GM21381 (cell line): ENCODE measurements at regions not wholly inside any gene's neighbourhood (a gene's known extent, or its start where the extent isn't known, plus 50 kb on each side); places are given as distances from the start of the nearest gene placed in this dataset.

Experiments used
- ATAC-seq: cut with Tn5 transposase; IDR thresholded peaks from one replicate; pipeline ENCODE4 v1.9.1; 2021; ENCODE audit warnings: mild to moderate bottlenecking, moderate library complexity; ENCODE audit not compliant: unreplicated experiment

GRCh38 chr3:118541796-118542195 lies 492.9 kb downstream of the IGSF11 start:
- no peak for ATAC-seq

DNA sequence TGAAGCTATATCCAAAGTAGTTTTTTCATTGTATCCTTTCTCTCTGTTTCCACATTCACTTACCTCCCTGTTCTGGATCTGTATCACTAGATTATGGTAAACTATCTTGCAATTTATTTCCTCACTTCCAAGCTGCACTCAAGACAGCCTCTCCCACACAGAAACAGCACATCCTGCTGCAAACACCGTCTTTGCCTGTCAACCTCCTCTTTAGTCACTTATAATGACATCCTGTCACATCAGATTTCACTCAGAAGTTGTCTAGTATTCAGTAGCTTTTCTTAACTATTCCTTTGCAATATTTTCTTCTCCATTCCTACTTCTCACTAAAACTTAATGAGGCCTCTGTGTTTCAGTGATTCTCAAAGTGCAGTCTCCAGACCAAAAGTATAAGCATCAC lies 490.8 kb downstream of the IGSF11 start:
- ATAC-seq, result no peak

- no peak for ATAC-seq
Observed at GRCh38 chr3:118544458-118544857, 490.2 kb downstream of the IGSF11 start.

DNA sequence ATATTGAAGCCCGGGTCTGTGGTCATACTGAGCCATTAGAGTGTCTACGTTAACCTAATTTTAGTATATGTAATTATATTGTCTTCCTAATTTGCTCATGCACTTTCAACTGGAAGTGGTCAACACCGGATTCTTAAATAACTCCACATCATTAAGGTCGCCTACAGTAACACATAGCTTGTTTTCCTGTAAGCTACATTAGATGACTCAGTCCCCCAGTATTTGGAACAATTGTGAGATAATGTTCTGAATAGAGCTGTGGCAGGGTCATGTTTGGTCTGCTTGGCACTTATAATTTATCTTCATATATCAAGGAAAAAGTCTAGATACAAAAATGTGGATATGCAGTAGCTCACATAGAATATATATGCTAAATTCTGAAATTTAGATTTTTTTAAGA lies 486.2 kb downstream of the IGSF11 start:
- ATAC-seq, result no peak

DNA sequence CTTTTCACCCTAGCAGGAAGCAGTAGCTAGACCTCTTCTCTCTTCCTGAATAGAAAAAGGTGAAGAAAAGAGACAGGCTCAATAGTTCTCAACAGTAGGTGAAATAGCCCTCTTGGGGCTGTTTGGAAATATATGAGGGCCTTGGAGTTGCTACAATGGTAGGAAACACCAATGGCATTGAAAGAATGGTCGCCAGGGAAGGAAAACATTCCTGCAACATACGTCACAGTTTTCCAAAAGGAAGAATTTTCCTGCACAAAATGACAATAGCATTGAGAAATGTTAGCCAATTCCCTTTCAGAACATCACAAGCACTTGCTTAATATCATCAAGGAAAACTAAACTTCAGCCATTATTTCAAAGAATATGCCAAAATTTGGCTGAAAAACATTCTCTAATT lies 484.5 kb downstream of the IGSF11 start:
- ATAC-seq, result no peak

GRCh38 chr3:118550556-118550955 lies 484.1 kb downstream of the IGSF11 start:
- ATAC-seq, result no peak

- ATAC-seq, result no peak
Observed at GRCh38 chr3:118554148-118554838, 480.4 kb downstream of the IGSF11 start.

DNA sequence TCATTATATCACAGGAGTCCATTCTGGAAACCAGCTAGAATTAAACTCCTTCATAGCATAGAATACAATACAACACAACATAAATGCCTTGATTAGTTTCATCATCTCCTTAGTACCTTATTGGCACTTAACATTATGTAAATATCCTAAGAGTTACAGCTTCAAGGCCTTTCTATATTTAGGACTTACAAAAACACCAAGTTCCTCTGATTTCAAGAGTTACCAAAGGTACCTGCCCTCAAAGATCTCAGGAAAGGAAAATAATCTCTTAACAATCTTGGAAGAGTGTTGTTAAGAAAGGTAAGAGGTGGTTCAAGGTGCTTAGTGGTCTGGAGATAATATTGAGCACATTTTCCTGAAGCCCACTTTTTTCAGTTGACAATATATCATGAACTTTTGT lies 477.7 kb downstream of the IGSF11 start:
- no peak for ATAC-seq

- no peak for ATAC-seq
Observed at GRCh38 chr3:118557513-118557912, 477.1 kb downstream of the IGSF11 start.

GRCh38 chr3:118559286-118559685 lies 475.4 kb downstream of the IGSF11 start:
- ATAC-seq, result no peak

GRCh38 chr3:118564800-118565199 lies 469.8 kb downstream of the IGSF11 start:
- ATAC-seq, result no peak

GRCh38 chr3:118573912-118574311 lies 460.7 kb downstream of the IGSF11 start:
- ATAC-seq, result no peak

- no peak for ATAC-seq
Observed at GRCh38 chr3:118577055-118577777, 457.4 kb downstream of the IGSF11 start.

- no peak for ATAC-seq
Observed at GRCh38 chr3:118578559-118578958, 456.1 kb downstream of the IGSF11 start.

GRCh38 chr3:118587037-118587741 lies 447.5 kb downstream of the IGSF11 start:
- ATAC-seq, result no peak

DNA sequence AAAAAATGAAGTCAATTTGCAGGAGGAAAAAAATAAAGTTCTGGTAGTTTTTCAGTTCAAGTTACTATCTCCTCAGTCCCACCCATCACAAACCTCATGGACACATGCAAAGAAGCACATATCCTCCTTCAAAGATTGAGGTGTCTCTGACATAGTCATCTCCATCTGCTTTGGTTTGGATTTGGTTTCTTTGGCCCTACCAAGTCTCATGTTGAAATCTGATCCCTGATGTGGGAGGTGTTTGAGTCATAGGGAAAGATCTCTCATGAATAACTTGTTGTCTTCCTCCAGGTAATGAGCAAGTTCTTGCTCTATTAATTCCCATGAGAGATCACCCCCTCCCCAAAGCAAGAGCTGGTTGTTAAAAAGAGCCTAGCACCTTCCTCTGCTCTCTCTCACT lies 446.8 kb downstream of the IGSF11 start:
- no peak for ATAC-seq

DNA sequence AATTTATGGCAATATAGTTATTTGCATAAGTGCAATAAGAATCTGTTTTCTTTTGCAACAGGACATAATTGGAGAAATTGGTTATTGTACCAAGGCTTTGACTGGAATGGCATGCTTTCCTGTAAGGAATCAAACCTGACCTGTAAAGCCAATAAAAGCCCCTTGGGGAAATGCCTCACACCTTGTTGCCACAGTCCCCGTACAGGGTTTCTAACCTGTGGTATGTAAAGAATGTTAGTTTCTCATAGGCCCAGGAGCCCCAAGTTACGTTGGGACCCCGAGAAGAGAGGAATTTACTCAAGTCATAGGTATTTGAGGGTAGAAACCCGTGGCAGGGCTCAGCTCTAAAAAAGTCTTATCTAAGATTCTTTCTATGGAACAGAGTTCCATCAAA lies 441.4 kb downstream of the IGSF11 start:
- no peak for ATAC-seq

- no peak for ATAC-seq
Observed at GRCh38 chr3:118597184-118597583, 437.5 kb downstream of the IGSF11 start.

- no peak for ATAC-seq
Observed at GRCh38 chr3:118607915-118608820, 426.5 kb downstream of the IGSF11 start.

GRCh38 chr3:118618247-118619040 lies 416.2 kb downstream of the IGSF11 start:
- no peak for ATAC-seq
